ENCODE measurements at regions not wholly inside any gene's neighbourhood (a gene's known extent, or its start where the extent isn't known, plus 50 kb on each side); places are given as distances from the start of the nearest gene placed in this dataset.

DNA sequence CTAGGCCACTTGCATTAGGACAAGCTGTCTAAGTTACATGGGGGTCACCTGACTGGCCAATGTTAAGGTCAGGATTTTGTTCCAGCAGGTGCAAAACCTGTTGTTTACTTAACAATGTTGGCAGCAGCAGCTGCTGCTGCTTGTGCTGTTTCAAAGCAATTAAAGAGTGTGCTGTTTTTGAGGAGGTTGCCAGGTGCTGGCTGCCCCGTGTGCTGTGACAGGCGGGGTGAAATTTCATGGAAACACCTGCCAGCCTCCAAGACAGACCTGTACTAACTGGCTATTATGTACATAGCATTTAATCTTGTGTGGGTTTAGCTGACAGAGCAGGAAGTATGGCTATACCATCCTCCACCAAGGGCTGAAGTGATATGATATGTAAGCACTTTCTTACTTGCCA lies 224.9 kb downstream of the ASXL3 start:
- Histone ChIP-seq H3K36me3 (ENCODE audit: control insufficient read depth, insufficient read depth, low read length) (no peaks in the 10 kb centered on the region), H3K9me3 (ENCODE audit: control insufficient read depth, insufficient read depth, low read length) (no peaks in the 10 kb centered on the region), H3K27ac (ENCODE audit: low read length) (no peak overlapping the region), H3K27me3 (ENCODE audit: control insufficient read depth, insufficient read depth, low read length) (no peaks in the 10 kb centered on the region), H3K4me3 (ENCODE audit: low read length) (no peak overlapping the region), H3K4me1 (ENCODE audit: control insufficient read depth, insufficient read depth, low read length) (no peaks in the 10 kb centered on the region)
- DNase-seq (ENCODE audit: low read depth, low spot score) = no peak
- WGBS (ENCODE audit: insufficient coverage, insufficient read length) = no CpG with 5 or more reads among the region's 2 CpGs

Measured in iPS DF 6.9 (cell line).